ACHN (cell line): ENCODE measurements at regions not wholly inside any gene's neighbourhood (a gene's known extent, or its start where the extent isn't known, plus 50 kb on each side); places are given as distances from the start of the nearest gene placed in this dataset.
"Not testable (repeated sequence)": the region's sequence is repeated elsewhere in the genome, so short reads cannot be mapped to it uniquely, and the experiment has no call there.

Experiments
- DNase-seq: peaks from one replicate; pipeline ENCODE4 v3.0.0-alpha.2; 2015
- in situ Hi-C: cut with HindIII; loops from 2 replicates; pipeline ENCODE4 v1.10.0; 2017; ENCODE audit warnings: low sequenced_read_pairs, low pct_ligation_motif_present, low pct_unique_long_range_greater_than_20kb

DNA sequence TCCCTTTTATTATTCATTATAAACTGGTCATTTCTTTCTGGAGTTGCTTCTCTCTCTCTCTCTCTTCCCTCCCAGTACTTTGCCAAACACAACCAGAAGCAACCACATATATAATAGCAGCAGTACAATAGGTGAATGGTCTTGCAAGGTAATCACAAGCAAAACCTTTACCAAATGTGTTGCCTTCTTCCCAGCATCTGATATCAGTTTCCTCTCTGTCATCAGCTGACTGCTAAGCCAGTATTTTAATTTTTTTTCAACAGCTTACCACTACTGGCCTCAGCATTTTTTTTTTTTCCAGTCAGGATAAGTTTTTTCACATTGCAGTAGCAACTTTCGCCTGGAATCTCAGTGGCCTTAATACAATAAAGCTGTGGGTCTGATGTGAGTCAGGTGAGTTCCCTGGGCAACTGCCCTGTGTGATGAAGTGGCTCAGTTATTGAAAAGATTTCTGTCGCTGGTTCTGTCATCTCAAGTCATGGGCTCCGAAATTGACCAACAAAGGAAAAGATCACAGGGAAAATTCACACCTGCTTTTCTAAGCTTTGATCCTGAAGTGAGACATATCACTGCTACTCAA, 282.5 kb upstream of the AMIGO2 start:
- no peak for DNase-seq
- in situ Hi-C loops = no loop called here

DNA sequence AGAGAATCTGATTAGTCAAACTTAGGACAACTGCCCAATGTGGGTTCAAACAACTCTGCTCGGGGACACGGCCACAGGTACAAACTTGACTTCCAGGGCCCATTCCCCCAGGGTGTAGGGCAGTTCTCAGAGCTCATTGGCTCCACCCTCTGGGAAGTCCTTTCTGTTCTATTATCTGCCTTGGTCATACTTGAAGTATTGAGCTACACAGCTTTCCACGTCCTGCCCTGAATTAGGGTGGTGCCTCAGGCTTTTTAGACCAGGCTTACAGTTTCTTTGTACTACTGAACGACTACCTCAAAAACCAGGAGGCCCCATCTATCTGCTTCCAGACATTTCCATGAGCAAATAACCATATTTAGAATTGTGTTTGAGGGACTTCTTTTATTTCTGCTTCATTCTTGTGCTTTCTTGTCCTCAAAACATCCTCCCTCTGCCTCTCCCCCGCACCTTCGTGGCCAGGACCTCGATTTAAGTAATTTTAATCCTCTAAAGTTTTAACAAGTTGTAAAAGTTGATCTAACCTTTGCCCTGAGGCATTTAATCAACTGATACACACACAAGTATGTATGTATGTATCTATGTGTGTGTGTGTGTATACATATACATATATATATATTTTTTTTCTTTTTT, 281.7 kb upstream of the AMIGO2 start:
- DNase-seq = no peak
- in situ Hi-C loops = no loop called here

DNA sequence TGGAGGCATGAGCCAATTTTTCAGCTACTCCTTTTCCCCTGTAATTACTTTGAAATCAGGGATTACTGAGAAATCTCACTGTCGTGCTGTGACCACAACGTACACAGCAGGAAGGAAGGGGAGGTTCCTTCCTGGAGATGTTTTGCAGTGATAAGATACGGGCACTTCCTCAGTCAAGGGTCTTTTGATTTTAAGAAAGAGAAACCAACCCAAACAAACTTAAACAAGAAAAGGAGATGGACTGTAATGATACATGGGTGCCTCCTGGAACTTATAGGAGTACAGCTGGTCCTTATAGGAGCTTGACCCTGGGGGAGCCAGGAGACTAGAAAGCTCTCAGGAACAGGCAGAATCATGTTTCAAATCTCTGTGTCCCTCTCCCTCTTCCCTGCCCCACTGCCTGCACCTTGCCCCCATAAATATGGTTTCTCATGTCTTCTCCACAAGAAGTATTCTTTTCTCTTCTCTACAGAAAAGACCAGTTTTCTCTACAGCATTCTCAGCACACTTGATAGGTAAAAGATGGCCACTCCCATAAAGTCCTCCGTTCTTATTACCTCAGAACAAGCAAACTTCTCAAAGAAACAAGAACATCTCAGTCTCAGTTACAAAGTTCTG, 281.1 kb upstream of the AMIGO2 start:
- DNase-seq = no peak
- in situ Hi-C loops = no loop called here

DNA sequence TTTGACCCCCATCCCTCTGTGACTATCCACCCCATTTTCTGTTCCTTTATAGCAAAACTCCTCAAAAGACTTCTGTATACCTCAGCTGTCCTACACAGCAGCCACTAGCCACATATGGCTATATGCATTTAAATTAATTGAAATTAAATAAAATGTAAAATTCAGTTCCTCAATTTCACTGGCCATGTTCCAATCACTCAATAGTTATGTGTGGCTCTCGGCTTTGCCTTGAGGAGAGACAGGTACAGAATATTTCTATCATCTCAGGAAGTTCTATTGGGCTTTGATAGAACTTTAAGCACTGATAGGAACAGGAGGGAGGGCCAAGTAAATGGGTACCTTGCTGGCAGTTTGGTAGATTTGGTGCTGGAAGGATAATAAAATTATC, 280.3 kb upstream of the AMIGO2 start:
- DNase-seq = no peak
- in situ Hi-C loops = no loop called here

DNA sequence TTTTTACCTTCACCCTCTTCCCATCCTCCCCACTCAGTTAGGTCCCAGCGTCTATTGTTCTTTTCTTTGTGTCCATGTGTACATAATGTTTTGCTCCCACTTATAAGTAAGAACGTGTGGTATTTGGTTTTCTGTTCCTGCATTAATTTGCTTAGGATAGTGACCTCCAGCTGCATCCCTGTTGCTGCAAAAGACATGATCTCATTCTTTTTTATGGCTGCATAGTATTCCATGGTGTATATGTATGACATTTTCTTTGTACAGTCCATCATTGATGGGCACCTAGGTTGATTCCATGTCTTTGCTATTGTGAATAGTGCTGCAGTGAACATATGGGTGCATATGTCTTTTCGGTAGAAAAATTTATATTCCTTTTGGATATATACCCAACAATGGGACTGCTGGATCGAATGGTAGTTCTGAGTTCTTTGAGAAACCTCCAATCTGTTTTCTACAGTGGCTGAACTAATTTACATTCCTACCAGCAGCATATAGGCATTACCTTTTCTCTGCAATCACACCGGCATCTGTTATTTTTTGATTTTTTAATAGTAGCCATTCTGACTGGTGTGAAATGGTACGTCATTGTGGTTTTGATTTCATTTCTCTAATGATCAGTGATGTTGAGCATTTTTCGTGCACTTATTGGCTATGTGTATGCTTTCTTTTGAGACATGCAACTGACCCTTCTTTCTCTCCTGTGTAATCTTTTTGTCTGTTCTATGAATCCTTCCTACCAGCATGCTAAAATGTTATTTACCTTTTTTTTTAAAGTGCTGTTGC, 279.7 kb upstream of the AMIGO2 start:
- in situ Hi-C loops = no loop called here

DNA sequence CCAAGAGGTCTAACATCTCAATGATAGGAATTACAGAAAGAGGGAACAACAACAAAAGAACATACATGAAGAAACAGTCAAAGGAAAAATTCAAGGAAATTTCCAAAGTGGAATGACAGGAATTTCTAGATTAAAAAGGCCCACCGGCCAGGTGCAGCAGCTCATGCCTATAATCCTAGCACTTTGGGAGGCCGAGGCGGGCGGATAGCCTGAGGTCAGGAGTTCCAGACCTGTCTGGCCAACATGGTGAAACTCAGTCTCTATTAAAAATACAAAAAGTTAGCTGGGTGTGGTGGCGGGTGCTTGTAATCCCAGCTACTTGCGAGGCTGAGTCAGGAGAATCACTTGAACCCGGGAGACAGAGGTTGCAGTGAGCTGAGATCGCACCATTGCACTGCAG, 277.2 kb upstream of the AMIGO2 start:
- in situ Hi-C loops, DNase-seq: not testable (repeated sequence)

More for the DNA sequence above, 279.7 kb upstream of the AMIGO2 start:
- DNase-seq = no peak

DNA sequence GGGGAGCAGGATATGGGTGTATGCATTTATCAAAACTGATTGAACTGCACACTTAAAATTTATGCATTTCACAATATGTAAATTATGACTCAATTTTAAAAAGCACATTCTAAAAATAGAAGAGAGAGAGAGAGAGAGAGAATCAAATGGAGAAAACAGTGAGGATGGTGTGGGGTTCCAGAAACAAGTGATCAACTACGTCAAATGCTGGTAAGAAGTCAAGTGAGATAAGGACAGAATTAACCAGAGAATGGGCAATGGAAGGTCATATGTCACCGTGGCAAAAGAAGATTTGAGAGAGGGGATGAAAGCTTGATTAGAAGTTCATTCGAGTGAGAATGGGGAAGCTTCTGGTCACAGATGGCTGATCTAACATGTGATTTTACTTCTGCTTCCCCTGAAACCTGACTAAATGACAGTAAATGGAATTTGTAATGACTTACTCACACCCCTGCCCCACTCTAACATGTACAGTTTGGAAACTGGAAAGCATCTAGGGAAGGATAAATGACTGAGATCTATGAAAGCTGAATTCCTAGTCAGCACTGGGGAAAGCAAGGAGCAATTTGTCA, 276.5 kb upstream of the AMIGO2 start:
- in situ Hi-C loops = no loop called here
- no peak for DNase-seq

DNA sequence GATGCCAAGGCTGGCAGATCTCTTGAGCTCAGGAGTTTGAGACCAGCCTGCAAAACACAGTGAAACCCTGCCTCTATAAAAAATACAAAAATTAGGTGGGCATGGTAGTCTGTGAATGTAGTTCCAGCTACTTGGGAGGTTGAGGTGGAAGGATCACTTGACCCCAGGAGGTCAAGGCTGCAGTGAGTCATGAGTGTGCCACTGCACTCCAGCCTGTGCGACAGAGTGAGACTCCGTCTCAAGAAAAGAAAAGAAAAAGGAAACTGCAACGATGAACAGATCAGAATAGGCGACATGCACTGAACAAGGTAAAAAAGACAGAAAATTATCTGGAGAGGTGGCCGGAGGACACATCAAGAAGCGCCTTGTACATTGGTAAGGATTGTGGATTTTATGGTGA, 273.7 kb upstream of the AMIGO2 start:
- in situ Hi-C loops = no loop called here
- no peak for DNase-seq

DNA sequence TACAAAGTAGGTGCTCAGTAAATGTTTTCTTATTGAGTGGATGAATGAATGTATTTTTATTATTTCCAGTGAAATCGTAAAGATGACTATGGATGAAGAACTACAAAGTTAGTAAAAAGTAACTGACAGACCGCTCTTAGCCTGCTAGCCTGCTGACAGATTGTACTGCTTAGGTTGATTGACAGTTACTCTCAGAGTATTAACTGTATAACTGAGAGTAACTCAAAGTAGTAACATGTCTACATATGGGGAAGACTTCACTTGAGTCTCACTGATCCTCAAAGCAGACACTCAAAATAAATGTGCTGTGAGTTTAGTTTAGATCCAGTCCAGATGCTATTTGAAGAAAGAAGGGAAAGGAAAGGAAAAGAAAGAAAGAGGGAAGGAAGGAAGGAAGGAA, 272.3 kb upstream of the AMIGO2 start:
- no peak for DNase-seq
- in situ Hi-C loops = no loop called here

DNA sequence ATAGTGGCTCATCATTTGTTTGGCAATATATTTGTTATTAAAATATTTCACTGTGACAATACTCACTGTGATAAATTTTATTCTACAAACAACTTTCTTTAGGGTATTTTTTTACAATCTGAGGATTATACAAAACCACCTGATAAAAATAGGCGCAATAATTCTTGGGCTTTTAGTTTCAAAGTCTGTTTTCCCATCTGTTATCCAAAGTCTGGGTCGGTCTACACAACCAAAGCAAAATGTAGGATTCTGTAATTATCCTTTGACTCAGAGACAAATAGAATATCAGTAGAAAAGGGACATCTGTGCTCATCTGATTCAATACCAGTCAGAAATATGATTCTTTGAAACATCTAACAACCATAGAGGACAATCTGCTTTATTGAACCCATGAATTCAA, 271.8 kb upstream of the AMIGO2 start:
- in situ Hi-C loops = no loop called here
- no peak for DNase-seq

DNA sequence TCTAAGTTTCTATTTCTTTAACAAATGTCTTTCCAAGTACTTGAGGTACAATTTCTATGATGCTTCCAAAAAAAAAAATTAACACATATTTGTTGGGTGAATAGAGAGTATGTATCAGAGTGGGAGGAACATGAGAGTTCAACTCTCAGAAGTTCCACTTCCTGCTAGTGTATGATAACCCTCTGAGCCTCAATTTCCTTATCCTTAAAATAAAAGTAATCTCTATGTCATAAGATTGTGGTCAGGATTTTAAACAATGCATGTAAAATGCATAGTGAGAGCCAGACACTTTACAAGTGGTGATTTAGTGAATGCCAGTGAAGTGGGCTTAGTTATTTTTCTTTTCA, 270.3 kb upstream of the AMIGO2 start:
- in situ Hi-C loops = no loop called here
- DNase-seq = no peak

DNA sequence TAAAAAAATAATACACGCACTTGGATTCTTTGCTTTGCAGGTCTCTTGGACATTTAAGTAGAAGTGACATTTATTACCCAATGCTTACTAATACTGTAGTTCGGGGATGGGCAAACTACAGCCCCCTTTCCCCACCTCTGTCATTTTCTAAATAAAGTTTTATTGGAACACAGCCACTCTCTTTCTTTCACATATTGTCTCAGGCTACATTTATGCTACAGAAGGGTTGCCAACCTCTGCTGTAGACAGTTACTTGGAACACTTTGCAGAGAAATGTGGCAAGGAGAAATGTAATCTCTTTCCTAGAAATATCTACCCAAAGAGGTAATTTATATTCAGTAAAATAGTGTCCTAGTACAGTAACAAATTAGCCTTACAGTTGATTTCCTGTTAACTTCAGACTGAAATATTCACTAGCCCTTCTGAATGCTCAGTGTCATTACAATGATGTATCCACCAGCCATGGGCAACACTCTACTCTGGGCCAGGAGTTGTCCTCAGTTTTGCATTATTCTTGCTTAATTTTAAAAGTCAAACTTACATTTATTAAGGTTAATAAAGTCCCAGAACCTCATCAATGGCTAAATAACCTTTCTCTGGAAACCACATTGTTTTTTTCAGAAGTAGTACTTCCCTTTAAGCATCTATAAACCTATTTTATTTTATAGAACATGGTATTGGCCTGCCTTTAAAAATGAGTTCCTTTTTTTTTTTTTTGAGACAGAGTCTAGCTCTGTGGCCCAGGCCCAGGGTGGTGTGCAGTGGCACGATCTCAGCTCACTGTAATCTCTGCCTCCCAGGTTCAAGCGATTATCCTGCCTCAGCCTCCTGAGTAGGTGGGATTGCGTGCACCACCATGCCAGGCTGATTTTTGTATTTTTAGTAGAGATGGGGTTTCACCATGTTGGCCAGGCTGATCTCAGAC, 269.6 kb upstream of the AMIGO2 start:
- in situ Hi-C loops = no loop called here
- no peak for DNase-seq

DNA sequence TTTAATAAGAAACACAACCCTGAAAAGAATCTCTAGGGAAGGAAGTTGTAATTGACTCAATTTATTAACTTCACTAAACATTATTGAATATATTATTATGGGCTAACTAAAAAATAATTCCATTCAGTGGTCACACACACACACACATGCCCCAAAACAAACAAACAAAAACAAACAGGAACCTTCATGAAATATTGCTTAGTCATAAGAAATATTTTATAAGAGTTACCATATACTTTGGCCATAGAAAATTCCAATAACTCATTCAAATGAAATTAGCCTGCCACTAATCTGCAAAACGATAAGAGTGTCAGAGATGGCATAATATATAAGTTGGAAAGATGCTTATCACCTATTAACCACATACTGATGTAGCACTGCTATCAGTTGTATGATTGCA, 268.4 kb upstream of the AMIGO2 start:
- DNase-seq = no peak
- in situ Hi-C loops = no loop called here

DNA sequence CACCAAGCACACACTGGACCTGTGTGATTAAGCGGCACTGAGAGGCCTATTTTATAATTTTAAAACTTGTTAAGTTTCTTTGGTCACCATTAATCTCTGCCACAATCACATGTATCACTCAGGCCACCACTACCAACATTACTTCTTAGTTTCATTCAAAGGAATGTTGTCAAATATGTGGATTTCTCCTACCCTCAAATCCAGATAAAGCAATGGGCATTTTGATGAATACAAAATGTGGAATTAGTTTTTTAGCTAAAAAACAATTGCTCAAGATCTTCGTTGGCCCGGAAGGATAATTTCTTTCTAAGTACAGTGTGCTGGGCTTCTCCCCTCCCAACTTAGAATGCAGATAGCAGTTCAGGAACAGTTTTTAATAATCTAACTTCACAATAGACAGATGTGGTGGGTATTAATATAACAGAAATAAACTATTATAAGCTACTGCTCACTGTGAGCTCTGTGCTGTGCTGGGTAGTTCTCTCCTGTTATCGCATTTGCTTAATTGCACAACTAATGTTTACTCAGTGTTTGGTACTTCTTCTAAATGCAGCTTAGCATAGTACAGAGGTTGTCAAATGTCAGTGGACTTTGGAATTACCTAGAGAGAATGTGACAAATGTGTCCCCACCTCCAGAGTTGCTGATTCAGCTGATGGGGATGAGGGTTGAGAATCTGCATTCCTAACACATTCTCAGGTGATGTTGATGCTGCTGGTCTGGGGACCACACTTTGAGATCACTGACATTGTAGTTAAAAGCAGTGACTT, 266.7 kb upstream of the AMIGO2 start:
- no peak for DNase-seq
- in situ Hi-C loops = no loop called here

DNA sequence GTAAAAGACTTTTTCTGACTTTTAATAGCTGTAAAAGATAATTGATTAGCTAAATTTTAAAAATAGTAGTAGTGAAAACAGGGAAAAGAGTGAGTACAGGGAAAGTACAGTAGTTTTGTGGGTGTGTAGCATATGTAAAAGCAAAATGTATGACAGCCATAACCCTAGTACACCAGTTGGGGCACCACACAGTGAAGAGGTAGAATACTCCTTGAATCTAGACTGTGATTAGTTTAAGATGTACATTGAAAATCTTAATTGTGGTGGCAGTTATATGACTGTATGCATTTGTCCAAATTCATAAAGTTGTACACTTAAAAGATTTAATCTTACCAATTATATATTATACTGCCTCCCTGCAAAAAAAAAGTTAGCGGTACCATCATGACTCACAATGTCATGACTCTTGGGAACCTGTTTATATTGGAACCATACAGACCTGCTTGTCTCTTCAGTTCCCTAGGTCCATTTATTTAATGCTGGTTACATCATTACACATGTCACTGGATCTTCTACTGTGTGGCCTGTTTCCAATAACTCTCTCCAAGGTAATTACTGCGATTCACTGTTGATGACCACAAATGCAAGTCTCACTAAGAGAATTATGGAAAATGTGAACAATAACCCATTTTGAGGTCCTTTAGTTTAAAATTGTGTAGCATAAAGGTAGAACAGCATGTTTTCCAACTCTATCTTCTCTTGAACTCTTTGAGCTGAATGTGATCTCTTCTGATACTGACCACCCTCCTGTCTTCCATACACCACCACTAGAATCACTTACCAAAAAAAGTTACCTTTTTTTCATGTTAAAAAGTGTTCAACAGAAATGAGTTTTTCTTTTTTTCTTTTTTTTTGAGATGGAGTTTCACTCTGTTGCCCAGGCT, 264.2 kb upstream of the AMIGO2 start:
- DNase-seq = no peak
- in situ Hi-C loops = no loop called here

DNA sequence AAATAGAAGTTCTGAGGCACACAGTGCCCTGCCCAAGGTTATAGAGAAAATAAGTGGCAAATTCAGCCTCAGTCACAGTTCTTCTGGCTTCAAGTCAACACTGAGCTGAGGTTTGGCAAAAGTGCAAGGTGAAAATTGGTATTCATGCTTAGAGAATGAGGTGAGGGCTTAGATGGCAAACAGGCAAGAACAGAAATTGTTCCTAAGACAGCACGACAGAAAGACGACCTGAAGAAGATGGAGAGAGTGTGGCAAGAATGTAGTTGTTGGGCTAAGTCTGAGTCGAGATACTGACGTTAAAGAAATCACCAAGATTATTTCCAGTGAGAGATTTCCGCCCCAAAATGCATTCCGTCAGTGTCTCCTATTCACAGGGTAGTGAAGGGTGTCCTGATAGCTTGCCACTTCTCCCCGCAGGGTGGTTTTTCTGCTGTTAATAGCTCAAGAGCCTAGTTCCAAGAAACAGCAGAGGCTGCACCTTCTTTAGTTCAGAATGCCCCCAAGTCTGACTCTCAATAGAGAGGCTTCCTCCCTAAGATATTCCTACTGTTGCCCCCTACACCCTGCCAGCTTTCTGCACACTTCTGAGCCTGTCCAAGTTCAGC, 260.8 kb upstream of the AMIGO2 start:
- in situ Hi-C loops = no loop called here
- no peak for DNase-seq

DNA sequence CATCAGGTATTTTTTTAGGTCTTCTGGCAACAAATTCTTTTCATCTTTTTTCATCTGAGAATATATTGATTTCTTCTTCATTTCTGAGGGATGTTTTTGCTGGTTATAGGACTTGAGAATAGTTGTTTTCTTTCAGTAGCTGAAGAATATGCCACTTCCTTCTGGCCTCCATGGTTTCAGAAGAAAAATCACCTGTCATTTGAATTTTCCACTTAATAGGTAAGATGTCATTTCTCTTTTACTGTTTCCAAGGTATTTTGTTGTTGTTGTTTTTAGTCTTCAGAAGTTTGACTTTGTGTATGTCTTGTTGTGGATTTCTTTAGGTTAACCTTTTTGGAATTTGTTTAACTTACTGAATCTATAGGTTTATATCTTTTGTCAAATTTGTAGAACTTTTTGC, 257.8 kb upstream of the AMIGO2 start:
- in situ Hi-C loops = no loop called here
- no peak for DNase-seq
